Left ventricle myocardium superior (tissue), 1 donor: ENCODE measurements at regions not wholly inside any gene's neighbourhood (a gene's known extent, or its start where the extent isn't known, plus 50 kb on each side); places are given as distances from the start of the nearest gene placed in this dataset.

Experiments used
- ATAC-seq: fragments of 200-7000 bp; cut with Tn5 transposase; one replicate; pipeline ENCODE4 v1.9.1; 2020; ENCODE audit warnings: mild to moderate bottlenecking, moderate library complexity
- DNase-seq: peaks from one replicate; pipeline ENCODE4 v3.0.0-alpha.2; 2020
- intact Hi-C: fragments of 100-400 bp; cut with micrococcal nuclease; formaldehyde crosslinking; loops from one replicate; pipeline ENCODE4 v1.11.0; 2022
- donor health status: DM: no; HTN: yes; CAD: no; lungs with severe emphysema.

DNA sequence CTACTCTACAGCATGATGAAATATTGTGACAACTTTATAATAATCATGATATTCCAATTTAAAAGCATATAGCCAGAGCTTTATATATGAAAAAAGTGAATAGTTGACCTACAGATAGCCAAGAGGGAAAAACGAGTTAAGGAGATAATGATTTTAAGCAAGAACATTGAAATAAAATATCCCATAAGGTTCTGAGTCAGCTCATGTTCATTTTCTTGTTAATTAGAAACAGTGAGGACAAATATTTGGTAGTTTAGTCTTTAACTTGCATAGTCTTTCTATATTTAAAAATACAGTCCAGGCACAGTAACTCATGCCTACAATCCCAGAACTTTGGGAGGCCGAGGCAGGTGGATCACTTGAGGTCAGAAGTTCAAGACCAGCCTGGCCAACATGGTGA lies 55.8 kb upstream of the CDH6 start:
- ATAC-seq (no peak), DNase-seq (no peak)
- intact Hi-C loops, result no loop called here

DNA sequence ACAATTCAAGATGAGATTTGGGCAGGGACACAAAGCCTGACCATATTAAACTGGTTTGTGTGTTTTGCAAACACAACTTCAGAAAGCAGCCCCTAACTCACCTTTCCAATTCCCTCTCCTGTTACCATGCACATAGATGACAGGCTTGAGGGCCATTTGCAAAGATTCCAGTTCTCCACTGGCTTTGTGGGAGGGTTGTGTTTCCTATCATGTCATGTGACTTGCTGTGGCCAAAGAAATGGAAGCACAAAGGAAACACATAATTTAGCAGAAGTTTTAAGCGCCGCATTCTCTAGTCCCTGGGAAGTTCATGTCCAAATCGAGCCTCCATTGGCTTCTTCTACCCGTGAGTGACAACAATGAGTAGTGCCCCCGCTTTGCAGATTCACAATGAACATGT lies 57.9 kb upstream of the CDH6 start:
- intact Hi-C loops, result no loop called here
- ATAC-seq (no peak), DNase-seq (no peak)

DNA sequence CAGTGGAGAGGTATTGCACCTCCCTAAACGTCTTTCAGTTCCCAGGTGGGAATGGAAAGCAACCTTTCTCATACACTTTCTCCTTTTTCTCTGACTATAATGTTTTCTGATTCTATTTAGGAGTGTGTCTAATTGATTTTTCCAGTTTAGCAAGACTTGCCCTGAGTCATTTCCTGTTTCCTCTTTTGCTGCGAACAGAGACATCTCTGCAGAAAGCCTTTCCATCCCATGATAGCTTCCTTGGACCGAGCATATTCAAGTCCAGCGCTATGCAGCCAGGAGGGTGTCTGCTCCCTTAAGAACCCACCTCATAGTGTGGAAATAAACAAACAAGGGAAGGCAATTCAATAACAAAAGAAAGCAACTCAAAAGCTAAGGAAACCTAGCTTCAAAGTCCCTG lies 60.0 kb upstream of the CDH6 start:
- intact Hi-C loops, result no loop called here
- no peak for ATAC-seq

DNA sequence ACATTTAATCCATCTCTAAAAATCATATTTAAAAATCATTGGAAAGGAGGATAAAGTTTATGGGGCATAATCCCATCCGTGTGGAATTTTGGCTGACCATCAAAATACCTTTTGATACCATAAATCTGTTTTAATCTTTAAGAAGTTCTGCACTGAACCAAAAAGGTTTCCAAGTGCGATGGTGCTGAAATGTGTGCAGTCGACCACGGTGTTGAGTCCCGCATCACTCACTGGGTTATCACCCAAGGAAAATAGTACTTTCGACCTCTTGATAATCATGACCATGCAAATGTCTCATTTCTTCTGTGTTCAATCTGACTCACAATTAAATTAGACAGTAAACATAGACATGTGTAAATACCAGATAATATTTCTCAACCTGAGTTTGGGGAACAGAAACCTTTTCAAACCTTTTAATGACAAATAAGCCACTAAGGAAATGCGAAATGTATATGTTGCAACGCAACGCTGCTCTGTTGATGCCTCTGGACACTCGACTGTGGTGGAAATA lies 62.0 kb upstream of the CDH6 start:
- intact Hi-C loops, result no loop called here
- DNase-seq, result no peak
- ATAC-seq, result no peak

More for the DNA sequence above, 60.0 kb upstream of the CDH6 start:
- no peak for DNase-seq

DNA sequence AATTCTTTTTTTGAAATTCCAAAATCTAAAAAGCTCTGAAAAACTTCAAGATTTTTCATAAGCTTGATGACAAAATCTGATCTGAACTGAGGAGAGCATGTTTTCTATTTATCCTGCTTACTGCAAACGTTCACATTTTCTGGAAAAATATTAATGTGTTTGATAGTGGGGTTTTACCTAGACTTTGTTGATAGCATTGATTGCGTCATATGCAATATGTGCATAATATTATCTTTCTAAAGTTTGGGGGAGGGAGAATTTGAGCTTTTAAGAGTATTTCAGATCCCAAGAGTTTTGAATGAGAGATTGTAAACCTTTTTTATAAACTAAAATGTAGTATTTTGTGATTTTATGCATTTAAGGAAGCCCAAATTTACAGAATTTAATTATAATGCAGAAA lies 62.8 kb upstream of the CDH6 start:
- no peak for DNase-seq
- intact Hi-C loops, result no loop called here
- ATAC-seq, result no peak

DNA sequence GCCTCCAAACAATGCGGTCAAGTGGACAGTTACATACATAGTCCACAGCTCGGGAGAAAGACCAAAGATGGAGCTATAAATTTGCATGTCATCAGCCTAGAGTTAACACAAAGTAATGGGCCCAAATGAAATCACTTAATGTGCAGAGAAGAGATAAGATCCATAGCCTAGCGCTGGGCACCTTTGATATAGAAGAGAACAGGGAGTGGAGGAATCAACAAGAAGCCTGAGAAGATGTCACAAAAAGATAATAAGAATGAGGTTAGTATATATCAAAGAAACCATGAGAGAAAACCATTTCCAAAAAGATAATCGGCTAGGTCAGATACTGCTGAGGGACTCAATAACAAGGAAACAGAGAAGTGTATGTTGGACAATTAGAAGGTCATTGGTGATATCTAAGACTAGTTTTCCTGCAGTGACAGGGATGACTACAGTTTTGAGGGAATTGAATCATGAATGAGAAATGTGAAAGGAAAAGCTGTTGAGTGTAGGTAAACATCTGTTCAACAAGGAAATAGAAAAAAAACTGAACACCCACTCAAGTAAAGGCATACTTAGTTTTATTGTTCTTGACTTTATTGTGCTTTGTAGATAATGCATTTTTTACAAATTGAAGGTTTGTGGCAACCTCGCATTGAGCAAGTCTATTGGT lies 68.7 kb upstream of the CDH6 start:
- intact Hi-C loops, result no loop called here
- DNase-seq (no peak), ATAC-seq (no peak)

DNA sequence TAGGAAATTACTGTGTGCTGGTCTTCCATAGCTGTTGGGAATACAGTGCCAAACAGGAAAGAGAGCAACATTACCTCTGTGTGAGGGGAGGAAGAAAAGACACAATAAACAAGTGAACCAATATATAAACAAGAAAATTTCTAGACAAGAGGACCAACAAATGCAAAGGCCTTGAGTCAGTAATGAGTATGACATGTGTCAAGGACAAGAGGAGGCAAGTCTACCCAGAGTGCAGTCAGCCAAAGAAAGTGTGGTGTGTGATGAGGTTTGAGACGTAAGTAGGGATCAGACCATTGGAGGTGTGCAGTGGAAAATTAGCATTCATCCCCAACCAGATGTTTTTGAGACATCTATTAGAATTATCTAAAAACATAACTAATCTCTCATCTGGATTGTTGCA lies 69.5 kb upstream of the CDH6 start:
- ATAC-seq, result no peak

DNA sequence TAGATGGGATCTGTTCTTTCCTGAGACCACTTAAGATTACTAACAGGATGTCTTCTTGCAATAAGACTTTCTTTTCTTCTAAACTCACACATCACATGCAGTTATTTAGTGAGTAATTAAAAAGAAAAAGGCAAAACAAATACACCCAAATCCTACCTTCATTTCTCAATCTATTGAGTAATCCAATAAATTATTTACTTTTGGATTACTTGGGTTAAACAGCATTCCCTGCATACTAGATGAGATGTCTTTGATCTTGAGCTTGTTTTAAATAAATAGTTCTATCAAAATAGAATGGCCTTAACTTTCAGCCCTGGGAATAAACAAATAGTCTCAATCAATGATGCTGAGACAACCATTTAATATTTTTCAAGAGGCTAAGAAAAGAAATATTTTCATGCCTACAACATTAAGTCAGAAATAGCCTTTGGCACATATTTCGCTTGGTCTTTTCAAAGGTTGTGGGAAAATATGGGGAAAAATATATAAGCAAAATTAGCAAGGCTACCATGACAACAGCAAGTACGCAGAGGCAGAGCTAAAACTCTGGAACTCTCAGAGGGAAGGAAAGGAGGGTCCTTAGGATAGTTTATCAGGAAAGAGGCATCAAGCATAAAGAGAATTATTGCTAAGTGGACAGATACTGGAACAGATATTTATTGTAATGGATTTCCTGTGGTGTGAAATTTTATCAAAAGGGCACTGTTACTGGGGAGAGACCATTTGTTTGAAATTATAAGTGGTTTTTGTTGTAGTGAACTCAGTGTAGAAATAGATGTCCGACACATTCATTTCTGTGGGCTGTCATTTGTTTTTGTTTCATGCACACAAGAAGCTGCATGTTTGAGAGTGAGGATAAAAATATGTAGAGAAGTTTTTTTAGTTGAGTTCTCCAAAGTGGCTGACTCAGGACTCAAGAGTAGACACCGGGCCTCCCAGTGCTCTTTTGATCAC lies 70.2 kb upstream of the CDH6 start:
- intact Hi-C loops, result no loop called here
- no peak for ATAC-seq
- DNase-seq, result no peak

More for the DNA sequence above, 69.5 kb upstream of the CDH6 start:
- DNase-seq, result no peak
- intact Hi-C loops, result no loop called here

DNA sequence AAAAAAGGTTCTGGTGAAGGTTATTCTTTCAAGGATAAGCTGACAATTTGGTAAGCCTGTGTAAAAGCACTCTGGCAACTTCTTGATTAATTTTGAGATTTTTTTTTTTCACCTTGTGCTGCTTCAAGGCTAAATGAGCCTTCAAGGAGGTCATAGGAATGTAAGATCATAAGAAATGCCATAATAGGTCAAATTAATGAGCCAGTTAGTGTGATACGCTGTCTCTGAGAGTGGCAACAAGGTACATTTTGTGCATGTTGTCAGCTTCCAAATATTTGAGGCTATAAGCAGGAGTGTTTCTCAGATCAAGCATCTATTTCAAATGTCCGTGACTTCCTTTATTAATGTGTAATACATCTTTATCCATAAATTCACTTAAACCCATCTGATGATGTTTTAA lies 72.3 kb upstream of the CDH6 start:
- DNase-seq (no peak), ATAC-seq (no peak)
- intact Hi-C loops, result no loop called here

DNA sequence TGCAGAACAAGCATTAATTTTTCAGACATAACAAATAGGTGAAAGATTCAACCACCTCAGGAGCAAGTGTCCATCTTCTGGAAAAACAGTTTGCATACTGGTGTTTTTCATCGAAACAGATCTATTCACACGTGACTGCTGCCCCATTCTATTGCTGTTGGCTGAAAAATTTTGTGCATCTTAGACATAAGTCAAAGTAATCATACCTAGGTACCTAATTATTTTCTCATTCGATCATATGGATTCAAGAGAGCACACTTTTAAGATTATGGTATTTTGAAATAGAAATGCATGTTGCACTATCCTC lies 72.9 kb upstream of the CDH6 start:
- intact Hi-C loops, result no loop called here
- ATAC-seq (no peak), DNase-seq (no peak)

DNA sequence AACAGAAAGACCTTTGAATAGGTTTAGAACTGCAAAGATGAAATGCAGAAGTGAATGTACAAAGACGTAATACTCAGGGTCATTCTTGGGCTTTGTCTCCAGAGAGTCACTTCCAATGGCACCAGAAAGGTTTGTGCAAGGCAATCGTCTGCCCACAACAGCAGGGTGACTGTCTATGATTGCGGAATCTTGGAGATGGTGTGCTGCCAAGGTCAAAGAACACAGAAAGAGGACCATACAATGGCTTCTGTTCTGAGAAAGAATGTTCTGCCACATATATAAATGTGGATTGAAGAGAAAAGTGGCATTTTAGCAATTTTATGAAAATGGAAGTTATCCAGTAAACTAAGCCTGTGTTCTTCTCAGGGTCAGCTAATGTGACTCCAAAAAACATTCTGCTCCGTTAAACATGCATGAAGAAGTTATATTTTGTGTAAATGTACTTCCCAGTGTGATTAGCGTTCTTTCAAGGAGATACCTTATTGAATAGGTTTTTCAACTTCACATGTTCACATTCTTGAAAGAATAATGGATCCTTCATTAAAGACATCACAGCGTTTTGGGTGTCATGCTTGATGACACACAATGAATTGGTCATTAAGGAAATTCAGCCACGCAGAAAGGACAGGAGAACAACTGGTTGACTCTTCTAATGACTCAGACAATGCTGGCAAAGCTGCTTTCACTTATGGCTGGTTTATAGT lies 73.4 kb upstream of the CDH6 start:
- intact Hi-C loops, result no loop called here
- DNase-seq (no peak), ATAC-seq (no peak)

DNA sequence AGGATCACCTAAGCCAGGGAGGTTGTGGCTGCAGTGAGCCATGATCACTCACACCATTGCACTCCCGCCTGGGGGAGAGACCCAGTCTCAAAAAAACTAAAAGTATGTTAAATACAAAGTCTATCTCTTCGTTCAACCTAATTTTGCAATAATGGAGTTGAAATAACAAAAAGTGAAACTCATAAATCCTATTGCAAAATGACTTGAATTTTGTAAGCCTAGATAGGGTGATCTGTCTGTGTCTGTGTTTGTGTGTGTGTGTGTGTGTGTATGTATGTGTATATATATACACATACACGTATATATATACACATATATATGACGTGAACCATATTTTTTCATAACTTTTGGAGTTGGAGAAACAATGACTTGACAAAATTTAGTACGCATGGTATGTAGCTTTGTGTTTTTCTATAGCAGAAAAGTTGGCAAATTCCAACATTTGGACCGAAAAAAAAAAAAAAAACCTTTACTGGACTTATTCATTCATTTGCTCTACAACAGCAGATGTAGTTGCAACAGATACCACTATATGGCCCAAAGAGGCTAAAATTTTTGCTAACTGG lies 76.9 kb upstream of the CDH6 start:
- ATAC-seq, result no peak
- DNase-seq, result no peak
- intact Hi-C loops, result no loop called here

DNA sequence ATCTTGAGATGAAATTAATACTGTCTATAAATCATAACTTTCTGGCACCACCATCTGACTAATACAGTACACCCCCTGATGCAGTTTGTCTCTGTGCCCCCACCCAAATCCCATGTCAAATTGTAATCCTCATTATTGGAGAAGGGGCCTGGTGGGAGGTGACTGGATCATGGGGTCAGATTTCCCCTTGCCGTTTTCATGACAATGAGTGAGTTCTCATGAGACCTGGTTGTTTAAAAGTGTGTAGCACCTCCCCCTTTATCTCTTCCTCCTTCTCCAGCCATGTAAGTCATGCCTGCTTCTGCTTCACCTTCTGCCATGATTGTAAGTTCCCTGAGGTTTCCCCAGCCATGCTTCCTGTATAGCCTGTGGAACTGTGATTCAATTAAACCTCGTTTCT lies 78.7 kb upstream of the CDH6 start:
- ATAC-seq, result no peak
- DNase-seq, result no peak
- intact Hi-C loops, result no loop called here

DNA sequence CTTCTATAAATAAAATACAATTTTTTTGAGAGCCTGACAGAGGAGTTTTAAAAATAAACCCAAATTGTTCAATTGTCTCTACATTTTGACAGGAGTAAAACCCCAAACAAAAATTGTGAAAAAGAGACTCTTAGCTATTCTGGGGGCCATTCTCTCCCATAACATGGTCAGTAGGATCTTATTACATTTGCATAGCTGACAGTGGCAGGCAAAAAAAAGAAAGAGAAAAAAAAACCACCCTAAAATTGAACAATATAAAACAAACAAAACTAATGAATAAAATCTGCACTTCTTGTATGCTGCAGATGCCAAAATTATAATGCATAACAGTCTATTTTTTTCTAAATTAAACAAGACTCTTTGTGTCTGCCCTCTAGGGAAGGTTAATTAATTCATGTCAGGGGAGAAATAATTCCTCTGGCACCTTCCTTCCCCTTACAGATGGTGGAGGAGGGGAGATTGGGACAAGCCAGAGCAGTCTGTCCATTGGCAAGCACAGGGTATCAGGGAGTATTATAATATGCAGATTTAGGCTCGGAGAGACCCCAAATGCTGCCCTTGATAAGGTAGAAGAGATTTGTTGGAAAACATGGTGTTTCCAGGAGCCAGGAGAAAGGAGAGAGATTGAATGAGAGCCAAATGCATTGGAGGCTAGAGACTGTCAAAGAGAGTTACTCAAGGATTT lies 79.7 kb upstream of the CDH6 start:
- DNase-seq, result no peak
- intact Hi-C loops, result no loop called here
- ATAC-seq, result no peak

DNA sequence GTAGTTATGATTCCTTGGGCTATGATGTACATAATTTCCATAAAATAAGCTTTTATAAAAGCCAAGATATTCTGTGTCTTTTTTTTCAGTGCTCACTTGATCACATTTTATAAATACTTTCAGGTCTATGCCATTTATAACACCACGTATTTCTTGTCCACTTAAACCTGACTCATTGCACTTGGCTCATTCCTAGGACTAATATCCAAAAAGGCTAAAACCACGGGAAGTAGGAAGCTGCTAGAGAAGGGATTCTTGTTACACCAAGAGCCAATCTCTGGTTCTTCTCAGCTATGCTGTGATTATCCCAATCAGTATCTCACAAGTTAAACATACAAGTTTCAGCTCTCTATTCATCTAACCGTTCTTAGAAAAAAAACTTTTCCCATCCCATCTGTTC lies 80.4 kb upstream of the CDH6 start:
- intact Hi-C loops, result no loop called here
- DNase-seq (no peak), ATAC-seq (no peak)

DNA sequence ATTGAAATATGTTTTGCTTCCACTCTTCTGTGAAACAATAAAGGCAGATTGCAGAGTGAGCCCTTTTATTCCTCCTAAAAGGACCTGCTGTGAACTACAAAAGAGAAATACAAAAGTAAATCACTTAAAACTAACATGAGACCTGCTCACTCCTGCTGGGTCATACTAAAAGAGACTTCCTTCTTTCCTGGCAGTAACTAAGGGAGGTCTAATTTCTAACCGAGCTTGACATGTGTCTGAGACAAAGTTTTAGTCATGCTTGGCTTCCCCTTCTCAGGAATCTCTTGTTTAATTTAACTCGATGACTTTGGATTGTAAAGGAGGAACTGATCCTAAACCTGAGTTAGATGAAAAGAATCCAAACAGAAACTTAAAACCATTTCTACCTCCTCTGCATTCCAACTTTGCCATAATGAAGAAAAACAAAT lies 86.4 kb upstream of the CDH6 start:
- intact Hi-C loops, result no loop called here
- DNase-seq (no peak), ATAC-seq (no peak)

DNA sequence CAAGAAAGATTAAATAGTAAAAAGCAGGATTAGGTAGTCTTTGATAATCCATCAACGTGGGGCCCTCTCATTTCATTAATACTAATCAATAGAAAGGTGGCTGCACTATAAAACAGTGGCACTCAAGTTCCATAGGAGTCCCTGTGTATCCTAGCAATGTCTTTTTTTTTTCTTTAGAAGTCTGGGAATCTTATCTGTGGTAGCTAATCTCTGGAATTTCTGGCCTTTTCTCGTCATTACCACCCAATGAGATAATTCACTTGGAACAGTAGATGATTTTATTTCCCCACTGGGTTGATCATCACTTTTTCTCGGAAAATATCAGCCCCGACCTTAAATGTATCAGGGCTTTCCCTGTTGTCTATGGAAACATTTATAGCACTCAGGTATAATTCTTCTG lies 86.8 kb upstream of the CDH6 start:
- ATAC-seq, result no peak
- intact Hi-C loops, result no loop called here

DNA sequence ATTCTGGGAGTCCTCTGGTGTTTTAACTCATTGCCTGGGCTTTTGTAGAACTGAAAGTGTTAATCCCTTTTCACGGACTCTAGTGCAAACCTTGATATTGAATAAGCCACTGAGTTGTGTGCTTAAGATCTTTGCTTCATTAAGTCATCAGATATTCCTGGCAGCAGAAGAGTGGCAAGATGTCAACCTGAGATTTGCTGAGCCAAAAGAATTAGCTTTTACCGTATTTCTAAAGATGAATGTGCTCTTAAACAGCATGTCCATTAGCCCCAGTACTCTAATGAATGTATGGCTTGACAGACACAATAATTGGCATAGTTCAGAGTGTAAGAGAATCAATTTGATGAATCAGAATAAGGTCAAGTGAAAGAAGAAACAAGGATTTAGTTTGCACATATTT lies 87.2 kb upstream of the CDH6 start:
- no peak for ATAC-seq
- DNase-seq, result no peak
- intact Hi-C loops, result no loop called here

More for the DNA sequence above, 86.8 kb upstream of the CDH6 start:
- DNase-seq, result no peak

DNA sequence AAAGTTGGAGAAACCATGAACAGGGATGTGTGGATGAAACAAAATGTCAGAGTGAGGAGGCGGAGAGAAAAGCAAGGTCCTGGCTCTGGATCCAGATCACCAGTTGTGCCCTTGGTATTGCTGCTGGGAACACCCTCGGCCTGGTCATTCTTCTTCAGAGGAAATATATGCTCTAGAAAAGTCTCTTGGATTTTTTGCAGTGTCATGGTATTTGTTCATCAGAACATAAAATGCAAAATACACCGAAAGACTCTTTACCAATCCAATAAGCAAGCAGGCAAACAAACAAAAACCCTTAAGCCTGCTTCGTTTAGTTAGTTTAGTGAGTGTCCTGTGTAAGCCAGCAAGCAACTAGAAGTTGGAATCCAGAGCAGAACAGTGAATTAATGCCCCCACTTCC lies 88.7 kb upstream of the CDH6 start:
- intact Hi-C loops, result no loop called here
- ATAC-seq (no peak), DNase-seq (no peak)
